ENCODE measurements at regions not wholly inside any gene's neighbourhood (a gene's known extent, or its start where the extent isn't known, plus 50 kb on each side); places are given as distances from the start of the nearest gene placed in this dataset.

- FAIRE-seq (peak; percentile 45), DNase-seq (ENCODE audit: low read depth in 1 of 2, low spot score in 2 of 2) (peak in 1 of 2 experiments; percentile 5)
- no peak overlapping the region for H3K9ac ChIP-seq (replicated peaks in 1 of 4; ENCODE audit: extremely low read depth in 1 of 4, low read depth in 3 of 4, low read length in 3 of 4)
- H3K79me2 ChIP-seq (ENCODE audit: control insufficient read depth in 1 of 2, insufficient read depth in 2 of 2, low read length in 2 of 2) = no peaks in the 10 kb centered on the region
- H3K79me1 ChIP-seq (ENCODE audit: low read depth, low read length) = no peaks in the 10 kb centered on the region
- ChIA-PET POLR2A (ENCODE audit: partially characterized antibody) (interaction anchor here (1.0 kb wide), 1 partner anchor 525 kb away, joined by 3 read pairs; the partner anchor contains the start of gene LINGO2), CTCF (ENCODE audit: partially characterized antibody) (interaction anchor here (1.0 to 1.2 kb wide), 2 partner anchors 12 to 16 kb away, joined by 3 read pairs; no protein-coding TSS in a partner anchor)
- H3K56ac ChIP-seq (replicated peaks; ENCODE audit: insufficient read length, low read depth, low read length) = no peak overlapping the region
- H3K4me3 ChIP-seq (ENCODE audit: extremely low read depth in 1 of 4, insufficient read depth in 2 of 4, low read depth in 3 of 4, low read length in 4 of 4) = no peak overlapping the region
- H4K20me1 ChIP-seq (replicated peaks in 1 of 2; ENCODE audit: control insufficient read depth in 1 of 2, insufficient read depth in 2 of 2, low read length in 2 of 2) = no peaks in the 10 kb centered on the region
- H3K27me3 ChIP-seq (replicated peaks in 1 of 4; ENCODE audit: control insufficient read depth in 3 of 4, extremely low read depth in 1 of 4, insufficient read depth in 3 of 4, low read length in 3 of 4) = no peaks in the 10 kb centered on the region
- no peaks in the 10 kb centered on the region for H3K23me2 ChIP-seq (ENCODE audit: low read depth, low read length)
- no peak overlapping the region for H2BK120ac ChIP-seq (replicated peaks; ENCODE audit: low read depth, low read length)
- no peak overlapping the region for H3K4me2 ChIP-seq (ENCODE audit: insufficient read depth in 1 of 2, low read depth in 2 of 2, low read length in 2 of 2)
- no peak overlapping the region for H4K8ac ChIP-seq (ENCODE audit: extremely low read depth, insufficient read depth, low read length)
- H4K5ac ChIP-seq (ENCODE audit: insufficient read length, low read depth, low read length) = no peak overlapping the region
- peaks cover 0 to 5% (median 2%) of the 10 kb centered on the region in 4 experiments; a peak in 2 of 7 replicates for H3K4me1 ChIP-seq (replicated peaks in 1 of 4; ENCODE audit: control insufficient read depth in 3 of 4, insufficient read depth in 4 of 4, low read length in 3 of 4)
- H3K14ac ChIP-seq (ENCODE audit: insufficient read length) = no peak overlapping the region
- H3K18ac ChIP-seq (ENCODE audit: extremely low read depth, low read length) = no peak overlapping the region
- H2AK5ac ChIP-seq (ENCODE audit: low read depth, low read length) = no peak overlapping the region
- no peak overlapping the region for H2AFZ ChIP-seq (ENCODE audit: low read length)
- H2BK5ac ChIP-seq (ENCODE audit: low read depth, low read length) = no peak overlapping the region
- no peaks in the 10 kb centered on the region for H3K36me3 ChIP-seq (ENCODE audit: control insufficient read depth in 2 of 4, insufficient read depth in 4 of 4, low read length in 3 of 4)
- H2BK12ac ChIP-seq (ENCODE audit: low read depth, low read length) = no peak overlapping the region
- no peaks in the 10 kb centered on the region for H3K9me3 ChIP-seq (ENCODE audit: insufficient read depth in 2 of 2, low read depth in 1 of 2, low read length in 1 of 2)
- H2BK15ac ChIP-seq (ENCODE audit: low read length) = no peak overlapping the region
- no peak overlapping the region for H3K23ac ChIP-seq (ENCODE audit: insufficient read length)
- H3K4ac ChIP-seq (replicated peaks; ENCODE audit: insufficient read length, low read depth, low read length) = no peak overlapping the region
- no peak overlapping the region for H3K27ac ChIP-seq (ENCODE audit: low read depth, low read length)
- WGBS, 2 experiments (ENCODE audit: extremely low coverage in 1 of 2, insufficient coverage in 1 of 2, insufficient read length in 1 of 2, insufficient replicate concordance in 2 of 2, low coverage in 1 of 2, low lambda C conversion rate in 2 of 2, missing lambda C conversion rate in 1 of 2) = 50% methylated on average over 1 of the region's 1 CpG; no CpG with 5 or more reads in 1 of the 2 experiments
- H4K91ac ChIP-seq (replicated peaks; ENCODE audit: insufficient read length, low read length) = no peak overlapping the region
- H2BK20ac ChIP-seq (ENCODE audit: low read length) = no peak overlapping the region
Observed at GRCh38 chr9:28688172-28688571, 1114.9 kb upstream of the C9orf72 start.
